ENCODE measurements at regions not wholly inside any gene's neighbourhood (a gene's known extent, or its start where the extent isn't known, plus 50 kb on each side); places are given as distances from the start of the nearest gene placed in this dataset.

DNA sequence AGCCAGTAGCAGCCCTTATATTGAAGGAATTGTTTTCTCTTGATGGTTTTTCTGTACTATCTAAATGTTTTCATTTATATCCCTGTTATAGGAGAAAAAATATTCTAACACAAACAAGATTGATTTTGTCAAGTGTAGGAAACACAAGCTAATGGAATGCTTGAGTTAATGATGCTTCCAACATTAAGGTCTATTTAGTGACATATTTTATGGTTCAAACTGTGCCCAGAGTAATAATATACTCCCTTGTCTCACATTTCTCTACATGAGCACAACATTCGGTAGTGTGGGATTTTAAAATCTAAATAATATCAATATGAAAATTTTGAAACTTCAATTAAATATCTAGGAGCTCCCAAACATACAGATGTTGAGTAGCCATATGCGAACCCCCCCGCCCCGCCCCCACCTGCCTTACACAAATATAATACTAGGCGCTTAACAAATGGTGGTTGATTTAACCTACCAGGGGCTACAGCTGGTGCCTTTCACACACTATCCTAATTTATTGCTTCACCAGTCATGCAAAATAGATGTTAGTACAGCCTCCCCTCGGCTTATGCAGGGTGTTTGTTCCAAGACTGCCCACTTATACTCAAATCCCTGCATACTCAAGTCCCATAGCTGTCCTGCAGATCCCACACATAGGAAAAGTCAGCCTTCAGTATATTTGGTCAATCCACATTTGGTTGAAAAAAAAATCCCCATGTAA is 124.1 kb upstream of the ACO1 start:
- Histone ChIP-seq H3F3A (ENCODE audit: control insufficient read depth, insufficient read depth) (no peaks in the 10 kb centered on the region), H3K4me1 (ENCODE audit: control insufficient read depth, low read length) (no peaks in the 10 kb centered on the region), H3K4me2 (ENCODE audit: low read length) (no peak overlapping the region), H3K79me2 (ENCODE audit: control insufficient read depth, low read length) (no peaks in the 10 kb centered on the region), H3K27me3 (ENCODE audit: control insufficient read depth, low read length) (no peaks in the 10 kb centered on the region), H3K27ac (ENCODE audit: low read depth, low read length) (no peak overlapping the region), H3K36me3 (ENCODE audit: control insufficient read depth, low read length) (no peaks in the 10 kb centered on the region), H3K9me2 (replicated peaks; ENCODE audit: control insufficient read depth, low read length) (no peaks in the 10 kb centered on the region), H3K4me3 (ENCODE audit: low read length) (no peak overlapping the region), H4K20me1 (ENCODE audit: control insufficient read depth, insufficient read depth, low read depth, low read length) (no peaks in the 10 kb centered on the region), H3K9me3 (ENCODE audit: control insufficient read depth, insufficient read depth, low read length) (no peaks in the 10 kb centered on the region)
- TF ChIP-seq, protein P1, sequence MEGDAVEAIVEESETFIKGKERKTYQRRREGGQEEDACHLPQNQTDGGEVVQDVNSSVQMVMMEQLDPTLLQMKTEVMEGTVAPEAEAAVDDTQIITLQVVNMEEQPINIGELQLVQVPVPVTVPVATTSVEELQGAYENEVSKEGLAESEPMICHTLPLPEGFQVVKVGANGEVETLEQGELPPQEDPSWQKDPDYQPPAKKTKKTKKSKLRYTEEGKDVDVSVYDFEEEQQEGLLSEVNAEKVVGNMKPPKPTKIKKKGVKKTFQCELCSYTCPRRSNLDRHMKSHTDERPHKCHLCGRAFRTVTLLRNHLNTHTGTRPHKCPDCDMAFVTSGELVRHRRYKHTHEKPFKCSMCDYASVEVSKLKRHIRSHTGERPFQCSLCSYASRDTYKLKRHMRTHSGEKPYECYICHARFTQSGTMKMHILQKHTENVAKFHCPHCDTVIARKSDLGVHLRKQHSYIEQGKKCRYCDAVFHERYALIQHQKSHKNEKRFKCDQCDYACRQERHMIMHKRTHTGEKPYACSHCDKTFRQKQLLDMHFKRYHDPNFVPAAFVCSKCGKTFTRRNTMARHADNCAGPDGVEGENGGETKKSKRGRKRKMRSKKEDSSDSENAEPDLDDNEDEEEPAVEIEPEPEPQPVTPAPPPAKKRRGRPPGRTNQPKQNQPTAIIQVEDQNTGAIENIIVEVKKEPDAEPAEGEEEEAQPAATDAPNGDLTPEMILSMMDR (IDR thresholded peaks at IDR 0.05; ENCODE audit: low read depth, low read length, poor library complexity, severe bottlenecking): no peak
- no peak for TF ChIP-seq EZH2phosphoT487 (IDR thresholded peaks at IDR 0.05; ENCODE audit: borderline replicate concordance, low read length)

DNA sequence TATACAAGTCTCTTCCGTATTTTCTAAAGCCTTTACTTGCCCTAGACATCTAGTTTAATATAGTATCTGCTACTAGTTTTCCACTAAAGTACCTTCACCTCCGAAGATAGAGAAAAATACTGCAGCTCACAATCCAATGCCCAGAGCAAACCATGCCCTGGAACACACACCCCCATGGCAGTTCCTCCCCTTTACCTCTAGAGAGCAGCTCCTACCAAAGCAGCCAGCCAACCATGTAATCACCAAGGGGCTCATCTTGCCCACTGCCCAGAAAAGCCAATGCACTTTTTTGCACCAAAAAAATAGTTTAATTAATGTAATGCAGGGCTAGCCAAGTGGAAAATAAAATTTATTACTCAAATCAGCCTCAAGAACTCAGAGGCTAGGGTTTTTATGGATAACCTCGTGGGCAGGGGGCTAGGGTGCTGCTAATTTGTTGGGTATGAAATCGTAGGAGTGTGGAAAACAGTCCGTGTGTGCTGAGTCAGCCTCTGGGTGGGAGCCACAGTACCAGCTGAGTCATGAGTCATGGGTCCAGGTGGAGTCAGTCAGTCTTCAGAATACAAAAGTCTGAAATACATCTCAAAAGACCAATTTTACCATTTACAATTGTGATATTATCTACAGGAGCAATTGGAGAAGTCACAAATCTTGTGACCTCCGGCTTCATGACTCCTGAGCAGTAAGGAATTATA is 120.1 kb upstream of the ACO1 start:
- H3K4me1 ChIP-seq (ENCODE audit: control insufficient read depth, low read length): no peaks in the 10 kb centered on the region
- no peaks in the 10 kb centered on the region for H3F3A ChIP-seq (ENCODE audit: control insufficient read depth, insufficient read depth)
- H3K36me3 ChIP-seq (ENCODE audit: control insufficient read depth, low read length): no peaks in the 10 kb centered on the region
- TF ChIP-seq, protein P1 (IDR thresholded peaks at IDR 0.05; ENCODE audit: low read depth, low read length, poor library complexity, severe bottlenecking): no peak
- no peak for TF ChIP-seq EZH2phosphoT487 (IDR thresholded peaks at IDR 0.05; ENCODE audit: borderline replicate concordance, low read length)
- H3K27me3 ChIP-seq (ENCODE audit: control insufficient read depth, low read length): no peaks in the 10 kb centered on the region
- H3K79me2 ChIP-seq (ENCODE audit: control insufficient read depth, low read length): no peaks in the 10 kb centered on the region
- no peak overlapping the region for H3K27ac ChIP-seq (ENCODE audit: low read depth, low read length)
- H3K9me3 ChIP-seq (ENCODE audit: control insufficient read depth, insufficient read depth, low read length): no peaks in the 10 kb centered on the region
- H3K9me2 ChIP-seq (replicated peaks; ENCODE audit: control insufficient read depth, low read length): no peaks in the 10 kb centered on the region
- H3K4me3 ChIP-seq (ENCODE audit: low read length): no peak overlapping the region
- no peak overlapping the region for H3K4me2 ChIP-seq (ENCODE audit: low read length)
- no peaks in the 10 kb centered on the region for H4K20me1 ChIP-seq (ENCODE audit: control insufficient read depth, insufficient read depth, low read depth, low read length)

GRCh38 chr9:32265037-32265436 is 119.4 kb upstream of the ACO1 start:
- Histone ChIP-seq H3K9me3 (ENCODE audit: control insufficient read depth, insufficient read depth, low read length) (no peaks in the 10 kb centered on the region), H3K36me3 (ENCODE audit: control insufficient read depth, low read length) (no peaks in the 10 kb centered on the region), H3K4me2 (ENCODE audit: low read length) (no peak overlapping the region), H3K4me1 (ENCODE audit: control insufficient read depth, low read length) (no peaks in the 10 kb centered on the region), H4K20me1 (ENCODE audit: control insufficient read depth, insufficient read depth, low read depth, low read length) (no peaks in the 10 kb centered on the region), H3K79me2 (ENCODE audit: control insufficient read depth, low read length) (no peaks in the 10 kb centered on the region), H3K27ac (ENCODE audit: low read depth, low read length) (no peak overlapping the region), H3K4me3 (ENCODE audit: low read length) (no peak overlapping the region), H3K9me2 (replicated peaks; ENCODE audit: control insufficient read depth, low read length) (no peaks in the 10 kb centered on the region), H3F3A (ENCODE audit: control insufficient read depth, insufficient read depth) (no peaks in the 10 kb centered on the region), H3K27me3 (ENCODE audit: control insufficient read depth, low read length) (no peaks in the 10 kb centered on the region)
- no peak for TF ChIP-seq EZH2phosphoT487 (IDR thresholded peaks at IDR 0.05; ENCODE audit: borderline replicate concordance, low read length)
- TF ChIP-seq, protein P1 (IDR thresholded peaks at IDR 0.05; ENCODE audit: low read depth, low read length, poor library complexity, severe bottlenecking): no peak

Measured in DOHH2 (cell line).